Fibroblast of lung (primary cell): ENCODE measurements at regions not wholly inside any gene's neighbourhood (a gene's known extent, or its start where the extent isn't known, plus 50 kb on each side); places are given as distances from the start of the nearest gene placed in this dataset.

Experiments
- EZH2 ChIP-seq: IDR thresholded peaks from 2 replicates; pipeline ENCODE4 v1.5.1; 2012; ENCODE audit warnings: low read length, control low read depth, mild to moderate bottlenecking; ENCODE audit errors: missing control alignments
- TF ChIP-seq, protein P1 (sequence below), 2 donors: IDR thresholded peaks in 1 of 2; conservative IDR thresholded peaks in 1 of 2; 1 replicate in 1 of 2; 2 replicates in 1 of 2; pipeline ENCODE4 v1.5.1; 2011 to 2012; ENCODE audit warnings: low read length in 2 of 2, control low read depth in 1 of 2, inconsistent platforms in 1 of 2, low read depth in 1 of 2, mild to moderate bottlenecking in 1 of 2

DNA sequence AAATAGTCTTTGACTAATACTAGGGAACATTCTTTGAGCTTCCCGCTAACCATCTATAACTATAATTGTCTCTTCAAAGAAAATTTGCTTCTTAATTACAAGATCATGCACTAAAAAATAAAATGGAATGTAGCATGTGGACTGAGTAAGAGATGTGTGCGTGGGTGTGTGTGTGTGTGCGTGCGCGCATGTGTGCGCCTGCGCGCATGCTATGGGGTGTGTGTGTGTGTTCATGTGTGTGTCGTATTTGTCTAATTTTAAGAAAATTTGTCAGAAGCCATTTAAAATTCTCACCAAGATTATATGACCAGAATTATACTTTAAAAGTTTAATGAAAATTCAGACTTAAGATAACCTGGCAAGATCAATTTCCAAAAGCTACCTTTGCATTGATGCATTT lies 593.0 kb downstream of the ACTL7B start:
- TF ChIP-seq, protein P1, sequence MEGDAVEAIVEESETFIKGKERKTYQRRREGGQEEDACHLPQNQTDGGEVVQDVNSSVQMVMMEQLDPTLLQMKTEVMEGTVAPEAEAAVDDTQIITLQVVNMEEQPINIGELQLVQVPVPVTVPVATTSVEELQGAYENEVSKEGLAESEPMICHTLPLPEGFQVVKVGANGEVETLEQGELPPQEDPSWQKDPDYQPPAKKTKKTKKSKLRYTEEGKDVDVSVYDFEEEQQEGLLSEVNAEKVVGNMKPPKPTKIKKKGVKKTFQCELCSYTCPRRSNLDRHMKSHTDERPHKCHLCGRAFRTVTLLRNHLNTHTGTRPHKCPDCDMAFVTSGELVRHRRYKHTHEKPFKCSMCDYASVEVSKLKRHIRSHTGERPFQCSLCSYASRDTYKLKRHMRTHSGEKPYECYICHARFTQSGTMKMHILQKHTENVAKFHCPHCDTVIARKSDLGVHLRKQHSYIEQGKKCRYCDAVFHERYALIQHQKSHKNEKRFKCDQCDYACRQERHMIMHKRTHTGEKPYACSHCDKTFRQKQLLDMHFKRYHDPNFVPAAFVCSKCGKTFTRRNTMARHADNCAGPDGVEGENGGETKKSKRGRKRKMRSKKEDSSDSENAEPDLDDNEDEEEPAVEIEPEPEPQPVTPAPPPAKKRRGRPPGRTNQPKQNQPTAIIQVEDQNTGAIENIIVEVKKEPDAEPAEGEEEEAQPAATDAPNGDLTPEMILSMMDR (conservative IDR thresholded peaks at IDR 0.05 in 1 of 2, IDR thresholded peaks at IDR 0.05 in 1 of 2; ENCODE audit: low read depth in 1 of 2, low read length in 2 of 2): no peak
- TF ChIP-seq EZH2: no peak
